HG03378 (cell line): ENCODE measurements at regions not wholly inside any gene's neighbourhood (a gene's known extent, or its start where the extent isn't known, plus 50 kb on each side); places are given as distances from the start of the nearest gene placed in this dataset.

ENCODE experiments used
- ATAC-seq: cut with Tn5 transposase; IDR thresholded peaks from one replicate; pipeline ENCODE4 v1.9.1; 2021; ENCODE audit warnings: mild to moderate bottlenecking, moderate library complexity; ENCODE audit not compliant: unreplicated experiment

- no peak for ATAC-seq
Observed at GRCh38 chr3:118067439-118067838, 967.2 kb downstream of the IGSF11 start.

- ATAC-seq, result no peak
Observed at GRCh38 chr3:118075873-118076272, 958.8 kb downstream of the IGSF11 start.

DNA sequence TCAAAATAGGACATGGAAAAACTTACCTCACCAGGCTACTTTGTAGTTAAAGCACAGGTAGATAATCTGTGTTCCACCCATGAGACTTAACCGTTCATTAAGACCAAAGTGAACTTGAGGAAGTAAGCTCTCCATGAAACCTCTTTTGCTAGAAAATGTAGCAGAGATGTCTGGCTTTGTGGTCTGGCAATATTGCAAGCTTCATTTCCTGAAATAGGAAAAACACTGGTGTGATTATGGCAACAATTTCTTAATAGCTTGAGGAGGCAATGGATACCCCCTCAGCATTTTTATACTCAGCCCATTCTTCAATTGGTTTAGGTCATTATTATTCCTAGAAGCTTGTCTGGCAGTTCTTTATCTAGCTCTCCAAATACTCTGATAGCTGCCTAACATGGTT is 957.3 kb downstream of the IGSF11 start:
- no peak for ATAC-seq

- no peak for ATAC-seq
Observed at GRCh38 chr3:118080889-118081288, 953.8 kb downstream of the IGSF11 start.

DNA sequence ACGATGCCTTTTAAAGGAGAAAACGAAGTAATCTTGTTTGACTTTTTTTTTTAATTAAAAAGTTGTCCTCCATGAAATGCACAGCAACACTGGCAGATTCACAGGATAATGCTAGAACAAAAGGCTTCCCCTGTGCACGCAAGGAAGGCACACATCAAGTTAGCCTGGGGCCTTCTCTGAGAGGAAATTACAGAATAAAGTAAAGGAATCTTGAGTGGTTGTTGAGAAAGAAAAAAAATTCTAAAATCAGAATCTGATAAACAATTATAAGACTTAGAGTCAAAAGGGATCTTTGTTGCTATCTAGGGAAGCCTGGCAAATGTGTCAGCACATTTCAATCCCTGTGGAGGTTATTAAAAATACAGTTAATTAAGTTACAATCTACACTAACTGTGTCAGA is 946.0 kb downstream of the IGSF11 start:
- ATAC-seq, result no peak

GRCh38 chr3:118089563-118089962 is 945.1 kb downstream of the IGSF11 start:
- no peak for ATAC-seq

GRCh38 chr3:118097226-118097625 is 937.4 kb downstream of the IGSF11 start:
- no peak for ATAC-seq

- no peak for ATAC-seq
Observed at GRCh38 chr3:118097660-118098059, 937.0 kb downstream of the IGSF11 start.

DNA sequence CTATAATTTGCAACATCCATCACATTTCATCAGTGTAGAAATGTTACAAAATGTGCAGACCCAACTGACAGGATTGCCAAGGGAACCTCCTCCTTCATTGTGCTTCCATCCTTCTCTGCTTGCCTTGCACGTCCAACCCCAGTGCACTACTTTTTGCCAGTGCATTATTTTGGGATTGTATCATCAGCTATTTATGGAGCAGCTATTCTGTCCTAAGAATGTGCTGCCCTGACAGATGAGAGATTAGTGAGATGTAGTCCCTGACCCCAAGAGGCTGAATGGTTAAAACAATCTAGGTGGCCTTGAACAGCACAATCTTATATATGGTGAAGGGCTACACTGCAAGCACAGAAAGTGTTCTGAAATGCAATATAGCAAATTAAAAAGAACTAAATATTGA is 935.8 kb downstream of the IGSF11 start:
- no peak for ATAC-seq

DNA sequence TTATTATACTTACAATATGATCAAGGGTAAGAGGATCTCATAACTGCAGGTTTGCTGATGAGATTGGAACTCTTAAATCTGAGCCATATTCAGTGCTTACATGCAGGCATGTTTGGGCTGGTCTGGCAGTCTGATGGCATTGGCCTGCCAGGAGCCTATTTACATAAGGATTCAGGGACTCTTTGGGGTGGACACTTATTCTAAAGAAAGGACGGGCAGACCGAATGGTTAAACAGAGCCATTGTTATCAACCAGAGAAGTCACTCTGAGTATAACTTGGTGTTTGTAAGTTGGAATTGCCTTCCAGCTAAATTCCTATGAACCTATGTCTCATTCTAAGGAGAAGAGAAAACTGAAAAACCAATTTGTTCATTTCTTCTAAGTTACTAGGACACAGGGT is 932.8 kb downstream of the IGSF11 start:
- ATAC-seq, result no peak

DNA sequence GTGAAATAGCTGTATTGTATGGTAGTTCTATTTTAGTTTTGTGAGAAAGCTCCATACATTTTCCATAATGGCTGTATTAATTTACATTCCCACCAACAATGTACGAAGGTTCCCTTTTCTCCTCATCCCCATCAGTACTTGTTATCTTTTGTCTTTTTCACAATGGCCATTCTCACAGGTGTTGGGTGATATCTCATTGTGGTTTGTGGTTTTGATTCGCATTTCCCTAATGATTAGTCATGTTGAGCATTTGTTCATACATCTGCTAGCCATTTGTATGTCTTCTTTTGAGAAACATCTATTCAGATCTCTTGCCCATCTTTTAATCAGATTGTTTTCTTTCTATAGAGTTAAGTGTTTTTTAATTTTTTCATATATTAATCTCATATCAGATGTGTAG is 931.9 kb downstream of the IGSF11 start:
- ATAC-seq, result no peak

DNA sequence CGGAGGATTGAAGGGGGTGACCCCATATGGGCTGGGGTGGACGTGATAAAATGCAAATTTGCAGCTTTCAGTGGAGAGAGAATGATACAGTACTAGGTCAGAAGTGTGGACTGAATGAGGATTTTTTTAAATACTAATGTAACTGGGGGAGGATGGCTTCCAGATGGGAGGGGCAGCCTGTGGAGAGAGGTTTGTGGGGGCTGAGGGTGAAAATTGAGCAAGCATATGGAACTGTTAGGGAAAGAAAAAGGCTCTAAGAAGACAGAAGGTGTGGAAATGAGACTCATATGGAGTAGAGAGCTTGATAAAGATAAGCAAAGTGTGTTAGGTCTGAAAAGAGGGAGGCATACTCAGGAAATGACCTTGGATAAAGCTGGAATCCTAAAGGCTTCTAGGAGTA is 926.4 kb downstream of the IGSF11 start:
- no peak for ATAC-seq

DNA sequence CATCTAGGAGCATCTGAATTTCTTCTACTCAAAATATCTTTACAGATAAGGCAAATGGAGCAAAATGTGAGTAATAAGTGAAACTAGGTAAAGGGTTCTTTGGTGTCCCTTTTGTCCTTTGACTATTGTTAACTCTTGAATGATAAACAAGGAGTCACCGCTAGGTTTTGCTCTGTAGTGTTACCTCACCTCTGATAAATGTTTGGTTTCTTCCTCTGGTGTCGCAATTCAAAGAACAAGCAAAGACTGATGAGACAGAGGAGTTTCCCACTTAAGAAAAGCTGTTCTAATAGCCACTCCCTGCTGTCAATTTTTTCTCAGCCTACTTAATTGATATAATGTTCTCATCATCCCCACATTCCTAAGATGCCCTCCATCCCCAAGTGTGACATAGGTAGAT is 925.9 kb downstream of the IGSF11 start:
- no peak for ATAC-seq

- no peak for ATAC-seq
Observed at GRCh38 chr3:118110211-118110610, 924.4 kb downstream of the IGSF11 start.

- ATAC-seq, result no peak
Observed at GRCh38 chr3:118116991-118117390, 917.7 kb downstream of the IGSF11 start.

GRCh38 chr3:118126751-118127150 is 907.9 kb downstream of the IGSF11 start:
- ATAC-seq, result no peak

GRCh38 chr3:118127992-118128391 is 906.7 kb downstream of the IGSF11 start:
- no peak for ATAC-seq

GRCh38 chr3:118128886-118129285 is 905.8 kb downstream of the IGSF11 start:
- ATAC-seq, result no peak

DNA sequence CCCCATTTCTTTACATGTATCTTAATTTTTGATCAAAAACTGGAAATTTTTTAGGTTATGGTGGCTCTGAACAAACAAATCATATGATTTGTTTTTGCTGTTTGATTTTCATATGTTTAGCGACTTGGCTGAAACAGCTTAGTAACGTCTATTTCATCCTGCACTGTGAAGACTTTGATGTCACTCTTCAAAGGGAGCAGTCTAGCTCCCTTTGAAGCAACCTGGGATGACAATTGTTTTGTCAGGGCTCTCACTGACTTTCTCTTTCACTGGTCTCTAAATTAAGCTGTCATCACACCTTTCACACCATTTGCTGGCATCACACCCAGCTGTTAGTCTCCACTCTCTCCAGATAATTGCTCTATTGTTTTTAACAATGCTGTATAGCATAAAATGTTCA is 896.9 kb downstream of the IGSF11 start:
- no peak for ATAC-seq

GRCh38 chr3:118144919-118145318 is 889.7 kb downstream of the IGSF11 start:
- ATAC-seq, result no peak

DNA sequence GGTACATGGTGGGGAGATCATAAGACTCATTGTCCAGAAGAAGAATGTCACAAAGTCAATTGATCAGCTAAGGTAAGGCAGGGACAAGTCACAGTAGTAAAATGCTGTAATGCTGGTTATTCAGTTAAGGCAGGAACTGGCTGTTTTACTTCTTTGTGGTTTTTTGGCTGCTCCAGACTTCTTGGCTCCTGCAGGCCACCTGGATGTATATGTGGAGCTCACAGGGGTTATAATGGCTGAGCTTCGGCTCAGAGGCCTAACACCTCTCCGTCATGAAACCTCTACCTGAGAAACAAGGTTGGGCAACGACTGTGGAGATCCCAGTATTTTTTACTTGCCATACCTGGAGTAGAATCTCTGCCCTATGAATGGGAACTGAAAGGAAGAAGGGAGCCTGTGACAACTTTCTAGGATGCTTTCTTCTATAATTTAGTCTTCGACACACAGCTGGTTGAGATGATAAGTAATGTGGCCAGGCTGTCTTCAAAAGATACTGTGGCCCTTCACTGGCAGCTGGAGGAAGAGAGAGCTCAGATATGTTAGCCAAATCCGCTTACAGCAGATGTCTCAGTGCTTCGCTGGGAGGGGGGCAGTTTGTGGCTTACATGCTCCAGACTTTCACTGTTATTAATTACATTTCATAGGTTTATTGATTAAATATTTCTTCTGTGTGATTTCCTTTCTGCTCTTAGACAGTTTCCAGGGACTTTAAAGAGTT is 887.8 kb downstream of the IGSF11 start:
- ATAC-seq, result no peak

DNA sequence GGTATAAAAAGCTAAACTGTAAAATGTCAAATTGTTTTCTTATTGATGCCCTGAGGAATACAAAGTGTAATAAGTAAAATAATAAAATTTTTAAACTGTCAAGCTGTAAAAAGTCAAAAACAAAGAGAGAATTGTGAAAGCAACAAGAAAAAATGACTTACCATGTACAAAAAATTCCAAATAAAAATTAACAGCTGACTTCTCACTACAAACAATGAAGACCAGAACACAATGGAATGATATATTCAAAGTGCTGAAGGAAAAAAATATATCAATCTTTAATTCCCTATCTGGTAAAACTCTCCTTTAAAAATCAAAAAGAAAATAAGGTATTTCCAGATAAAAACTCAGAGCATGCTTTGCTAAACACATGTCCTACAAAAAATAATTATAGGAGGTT is 883.5 kb downstream of the IGSF11 start:
- ATAC-seq, result no peak
